ENCODE measurements at regions not wholly inside any gene's neighbourhood (a gene's known extent, or its start where the extent isn't known, plus 50 kb on each side); places are given as distances from the start of the nearest gene placed in this dataset.
"Not testable (repeated sequence)": the region's sequence is repeated elsewhere in the genome, so short reads cannot be mapped to it uniquely, and the experiment has no call there.

GRCh38 chr7:26074919-26075318 is 77.1 kb upstream of the NFE2L3 start:
- no peak for DNase-seq (ENCODE audit: low read depth, low spot score)

GRCh38 chr7:26076691-26077090 is 75.3 kb upstream of the NFE2L3 start:
- DNase-seq (ENCODE audit: low read depth, low spot score): no peak

GRCh38 chr7:26078437-26079336 is 73.3 kb upstream of the NFE2L3 start:
- DNase-seq (ENCODE audit: low read depth, low spot score): peak; percentile 59

GRCh38 chr7:26081638-26082037 is 70.4 kb upstream of the NFE2L3 start:
- no peak for DNase-seq (ENCODE audit: low read depth, low spot score)

GRCh38 chr7:26083113-26083512 is 68.9 kb upstream of the NFE2L3 start:
- no peak for DNase-seq (ENCODE audit: low read depth, low spot score)

GRCh38 chr7:26084418-26084817 is 67.6 kb upstream of the NFE2L3 start:
- DNase-seq (ENCODE audit: low read depth, low spot score): no peak

GRCh38 chr7:26085771-26086170 is 66.2 kb upstream of the NFE2L3 start:
- no peak for DNase-seq (ENCODE audit: low read depth, low spot score)

GRCh38 chr7:26087321-26088091 is 64.5 kb upstream of the NFE2L3 start:
- DNase-seq (ENCODE audit: low read depth, low spot score): no peak

- not testable (repeated sequence) for DNase-seq (ENCODE audit: low read depth, low spot score)
These were observed 62.5 kb upstream of the NFE2L3 start for GRCh38 chr7:26089469-26089868.

- no peak for DNase-seq (ENCODE audit: low read depth, low spot score)
These were observed 61.0 kb upstream of the NFE2L3 start for GRCh38 chr7:26090927-26091519.

GRCh38 chr7:26091933-26092332 is 60.1 kb upstream of the NFE2L3 start:
- no peak for DNase-seq (ENCODE audit: low read depth, low spot score)

- no peak for DNase-seq (ENCODE audit: low read depth, low spot score)
These were observed 59.0 kb upstream of the NFE2L3 start for GRCh38 chr7:26093023-26093422.

- no peak for DNase-seq (ENCODE audit: low read depth, low spot score)
These were observed 55.9 kb upstream of the NFE2L3 start for GRCh38 chr7:26096136-26096535.

- DNase-seq (ENCODE audit: low read depth, low spot score): no peak
These were observed 53.9 kb upstream of the NFE2L3 start for GRCh38 chr7:26097837-26098668.

GRCh38 chr7:26099236-26099635 is 52.8 kb upstream of the NFE2L3 start:
- DNase-seq (ENCODE audit: low read depth, low spot score): no peak

- DNase-seq (ENCODE audit: low read depth, low spot score): no peak
These were observed 51.3 kb upstream of the NFE2L3 start for GRCh38 chr7:26100406-26101339.

- no peak for DNase-seq (ENCODE audit: low read depth, low spot score)
These were observed 50.4 kb upstream of the NFE2L3 start for GRCh38 chr7:26101361-26102151.

GRCh38 chr7:26102176-26102575 is 49.8 kb upstream of the NFE2L3 start:
- no peak for DNase-seq (ENCODE audit: low read depth, low spot score)

Measured in activated CD4-positive, CD25-positive, alpha-beta regulatory T cell treated with anti-CD3 and anti-CD28 coated beads, Interleukin-2, amount 50 U/mL, for 16 hours (primary cell).